AG09319 (cell line): ENCODE measurements at regions not wholly inside any gene's neighbourhood (a gene's known extent, or its start where the extent isn't known, plus 50 kb on each side); places are given as distances from the start of the nearest gene placed in this dataset.

Experiments
- DNase-seq: peaks from one replicate; pipeline ENCODE4 v3.0.0-alpha.2; 2010; ENCODE audit warnings: low read depth; ENCODE audit errors: extremely low read depth
- TF ChIP-seq, protein P1 (sequence below): IDR thresholded peaks from 2 replicates; pipeline ENCODE4 v1.5.1; 2011; ENCODE audit warnings: low read depth, mild to moderate bottlenecking, inconsistent platforms, low read length, moderate library complexity

DNA sequence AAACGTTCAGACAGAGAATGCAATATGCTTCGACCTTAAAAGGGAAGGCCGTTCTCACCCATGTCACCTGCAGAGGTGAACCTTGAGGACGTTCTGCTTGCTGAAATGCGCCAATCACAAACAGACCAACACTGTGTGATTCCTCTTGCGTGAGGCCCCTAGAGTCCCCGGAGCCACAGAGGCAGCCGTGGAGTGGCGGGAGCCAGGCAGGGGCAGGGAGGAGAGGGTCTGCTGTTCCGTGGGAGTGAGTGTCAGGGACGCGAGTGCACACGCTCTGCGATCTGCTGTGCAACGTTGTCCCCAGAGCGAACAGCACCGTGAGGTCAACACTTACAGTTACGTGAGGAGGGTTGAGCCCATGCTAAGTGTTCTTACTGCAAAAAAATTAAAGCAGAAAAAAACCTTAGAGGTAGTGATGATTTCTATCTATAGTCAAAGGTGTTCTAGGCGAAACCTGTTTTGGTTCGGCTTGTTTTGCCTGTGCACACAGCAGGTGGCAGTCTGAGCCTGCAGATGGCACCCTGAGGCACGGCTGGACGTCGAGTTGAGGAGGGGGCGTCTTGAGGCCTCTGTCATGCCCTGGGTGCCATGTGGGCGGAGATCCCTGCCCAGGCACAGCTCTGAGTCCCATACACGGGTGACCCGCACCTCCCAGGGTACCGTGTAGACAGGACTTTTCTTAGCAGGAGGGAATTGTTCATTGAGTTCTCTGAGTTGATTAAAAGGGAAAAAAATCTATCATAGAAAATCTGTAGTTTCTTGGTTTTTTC lies 71.7 kb upstream of the FRMD1 start:
- no peak for DNase-seq
- TF ChIP-seq, protein P1, sequence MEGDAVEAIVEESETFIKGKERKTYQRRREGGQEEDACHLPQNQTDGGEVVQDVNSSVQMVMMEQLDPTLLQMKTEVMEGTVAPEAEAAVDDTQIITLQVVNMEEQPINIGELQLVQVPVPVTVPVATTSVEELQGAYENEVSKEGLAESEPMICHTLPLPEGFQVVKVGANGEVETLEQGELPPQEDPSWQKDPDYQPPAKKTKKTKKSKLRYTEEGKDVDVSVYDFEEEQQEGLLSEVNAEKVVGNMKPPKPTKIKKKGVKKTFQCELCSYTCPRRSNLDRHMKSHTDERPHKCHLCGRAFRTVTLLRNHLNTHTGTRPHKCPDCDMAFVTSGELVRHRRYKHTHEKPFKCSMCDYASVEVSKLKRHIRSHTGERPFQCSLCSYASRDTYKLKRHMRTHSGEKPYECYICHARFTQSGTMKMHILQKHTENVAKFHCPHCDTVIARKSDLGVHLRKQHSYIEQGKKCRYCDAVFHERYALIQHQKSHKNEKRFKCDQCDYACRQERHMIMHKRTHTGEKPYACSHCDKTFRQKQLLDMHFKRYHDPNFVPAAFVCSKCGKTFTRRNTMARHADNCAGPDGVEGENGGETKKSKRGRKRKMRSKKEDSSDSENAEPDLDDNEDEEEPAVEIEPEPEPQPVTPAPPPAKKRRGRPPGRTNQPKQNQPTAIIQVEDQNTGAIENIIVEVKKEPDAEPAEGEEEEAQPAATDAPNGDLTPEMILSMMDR, result no peak

DNA sequence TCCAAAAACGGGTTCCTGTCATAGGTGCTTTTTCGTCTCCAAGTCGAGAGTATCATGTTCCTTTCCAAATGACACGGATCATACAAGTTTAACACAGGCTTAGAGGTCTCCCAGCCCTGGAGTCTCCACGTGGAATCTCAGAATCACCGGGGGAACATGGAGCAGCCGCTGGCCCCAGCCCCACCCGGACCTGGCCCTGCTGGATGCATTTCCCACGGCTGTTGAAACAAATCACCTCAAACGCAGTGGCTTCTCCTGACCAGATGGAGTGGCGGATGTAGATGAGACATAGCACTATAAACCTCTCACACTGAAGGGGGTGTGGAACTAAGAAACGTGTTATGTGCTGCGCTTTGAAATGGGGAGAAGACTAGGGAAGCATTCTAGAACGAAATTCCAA lies 70.0 kb upstream of the FRMD1 start:
- TF ChIP-seq, protein P1, result no peak

DNA sequence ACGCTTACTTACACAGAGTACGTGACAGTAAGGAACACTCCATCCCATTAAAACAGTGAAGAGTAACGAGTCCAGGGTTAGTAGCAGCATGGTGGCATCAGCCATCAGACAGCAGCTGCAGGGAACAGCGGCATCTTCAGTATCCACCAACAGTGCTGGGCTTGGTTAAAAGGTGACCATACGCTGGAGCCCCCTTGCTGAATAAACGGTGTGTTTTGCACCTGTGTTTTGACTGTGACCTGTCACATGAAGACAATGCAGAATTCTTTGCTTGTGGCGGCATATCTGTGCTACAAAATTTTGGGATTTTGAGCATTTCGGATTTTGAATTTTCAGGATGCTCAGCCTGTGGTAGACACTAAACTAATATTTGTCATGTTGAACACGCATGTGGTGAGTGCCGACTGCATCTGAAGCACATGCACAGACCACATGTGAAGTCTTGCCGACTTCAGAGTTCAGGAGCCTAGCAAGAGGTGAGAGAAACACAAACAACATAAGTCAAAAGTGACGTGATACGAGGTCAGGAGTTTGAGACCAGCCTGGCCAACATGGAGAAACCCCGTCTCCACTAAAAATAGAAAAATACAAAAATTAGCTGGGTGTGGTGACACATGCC lies 69.3 kb upstream of the FRMD1 start:
- TF ChIP-seq, protein P1, result no peak

More for the DNA sequence above, 70.0 kb upstream of the FRMD1 start:
- DNase-seq, result no peak

DNA sequence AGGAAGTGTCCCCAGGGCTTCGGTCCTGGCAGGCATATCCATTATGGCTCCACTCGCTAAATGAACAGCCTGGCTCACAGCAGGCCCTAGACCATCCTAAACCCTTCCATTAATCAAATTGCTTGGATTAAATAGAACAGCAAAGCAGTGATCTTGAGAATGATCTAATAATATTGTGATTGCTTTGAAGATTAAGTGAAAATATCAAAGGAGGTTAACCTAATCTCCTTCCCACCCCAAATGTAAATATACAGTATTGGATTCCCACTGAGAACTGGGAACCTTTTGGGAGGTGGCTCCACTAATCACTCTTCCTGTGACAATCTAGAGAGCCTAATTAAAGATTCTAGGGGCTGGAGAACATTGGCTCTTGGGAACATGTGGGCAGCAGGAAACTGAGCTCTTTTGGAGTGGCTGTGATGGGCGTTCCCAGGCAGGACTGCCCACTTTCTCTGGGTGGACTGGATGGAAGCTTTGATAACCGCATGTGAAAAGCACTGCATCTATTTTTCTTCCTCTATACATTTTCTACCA lies 68.3 kb upstream of the FRMD1 start:
- DNase-seq, result no peak
- TF ChIP-seq, protein P1, result no peak

More for the DNA sequence above, 69.3 kb upstream of the FRMD1 start:
- no peak for DNase-seq

DNA sequence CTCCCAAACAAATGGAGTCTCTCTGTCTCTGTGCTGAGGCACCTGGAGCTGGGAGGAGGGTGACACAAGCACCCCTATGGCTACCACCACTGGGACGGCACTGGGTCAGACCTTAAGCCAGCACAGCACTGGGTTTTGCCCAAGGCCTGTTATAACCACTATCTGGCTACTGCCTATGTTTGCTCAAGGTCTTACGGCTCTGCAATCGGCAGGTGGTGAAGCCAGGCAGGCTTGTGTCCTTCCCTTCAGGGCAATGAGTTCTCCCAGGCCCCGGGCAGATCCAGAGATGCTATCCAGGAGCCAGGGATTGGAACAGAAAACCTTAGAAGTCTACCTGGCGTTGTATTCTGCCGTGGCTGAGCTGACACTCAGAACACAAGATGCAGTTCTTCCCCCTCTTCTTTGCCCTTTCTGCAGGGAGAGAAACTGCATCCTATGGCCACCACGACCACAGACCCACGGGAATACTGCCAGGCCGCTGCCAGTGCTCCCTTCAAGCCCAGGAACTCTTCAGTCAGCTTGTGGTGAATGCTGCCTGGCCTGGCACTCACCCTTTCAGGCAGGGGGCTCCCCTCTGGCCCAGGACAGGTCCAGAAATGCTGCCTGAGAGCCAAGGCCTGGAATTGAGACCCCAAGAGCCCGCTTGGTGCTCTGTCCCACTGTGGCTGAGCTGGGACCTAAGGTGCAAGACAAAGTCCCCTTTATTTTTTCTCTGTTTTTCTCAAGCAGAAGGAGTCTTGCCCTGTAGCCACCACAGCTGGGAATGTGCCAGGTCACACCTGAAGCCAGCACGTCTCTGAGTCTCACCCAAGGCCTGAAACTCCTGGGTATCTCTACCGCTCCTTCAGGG lies 67.0 kb upstream of the FRMD1 start:
- TF ChIP-seq, protein P1, result no peak

DNA sequence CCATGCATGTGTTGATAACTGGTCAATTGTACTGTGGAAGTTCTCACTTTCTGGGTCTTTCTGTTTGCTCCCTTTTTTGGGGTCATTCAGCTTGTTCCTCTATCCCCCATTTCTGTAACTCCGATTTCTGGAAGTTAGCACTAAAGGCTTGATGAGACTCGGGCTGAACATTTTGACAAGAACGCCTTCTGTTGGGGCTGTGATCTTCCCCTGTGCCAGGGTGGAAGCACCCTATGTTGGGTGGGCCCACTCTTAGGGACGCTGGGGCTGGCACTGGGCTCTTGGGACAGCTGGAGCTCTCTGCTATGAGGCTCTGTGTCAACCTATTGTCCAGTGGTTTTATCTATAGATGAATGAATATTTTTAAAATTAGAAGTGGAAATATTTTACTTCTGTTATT lies 60.1 kb upstream of the FRMD1 start:
- DNase-seq, result no peak
- TF ChIP-seq, protein P1, result no peak

More for the DNA sequence above, 67.0 kb upstream of the FRMD1 start:
- no peak for DNase-seq

DNA sequence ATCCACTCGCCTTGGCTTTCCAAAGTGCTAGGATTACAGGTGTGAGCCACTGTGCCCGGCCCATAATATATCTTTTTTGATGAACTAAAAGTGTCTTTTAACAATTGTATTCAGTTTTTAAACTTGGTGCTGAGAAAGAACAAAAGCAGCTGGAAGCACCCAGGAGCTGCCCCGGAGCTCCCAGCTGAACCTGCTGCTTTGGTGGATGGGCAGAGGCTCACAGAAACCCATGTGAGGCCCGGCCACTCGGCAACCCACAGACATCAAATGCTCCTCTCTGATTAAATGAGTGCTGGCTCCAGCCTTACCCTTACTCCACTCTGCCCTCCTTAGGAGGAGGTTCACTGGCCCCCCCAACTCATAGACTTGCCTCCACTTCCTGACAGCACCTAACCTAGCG lies 59.4 kb upstream of the FRMD1 start:
- TF ChIP-seq, protein P1, result no peak
- DNase-seq, result no peak
